NCI-H446 treated with DMSO at 0.1 percent for 48 hours (cell line): ENCODE measurements at regions not wholly inside any gene's neighbourhood (a gene's known extent, or its start where the extent isn't known, plus 50 kb on each side); places are given as distances from the start of the nearest gene placed in this dataset.

Source experiments
- DNase-seq: peaks from one replicate; lab custom pipeline; 2025; lab: John Stamatoyannopoulos, UW

DNA sequence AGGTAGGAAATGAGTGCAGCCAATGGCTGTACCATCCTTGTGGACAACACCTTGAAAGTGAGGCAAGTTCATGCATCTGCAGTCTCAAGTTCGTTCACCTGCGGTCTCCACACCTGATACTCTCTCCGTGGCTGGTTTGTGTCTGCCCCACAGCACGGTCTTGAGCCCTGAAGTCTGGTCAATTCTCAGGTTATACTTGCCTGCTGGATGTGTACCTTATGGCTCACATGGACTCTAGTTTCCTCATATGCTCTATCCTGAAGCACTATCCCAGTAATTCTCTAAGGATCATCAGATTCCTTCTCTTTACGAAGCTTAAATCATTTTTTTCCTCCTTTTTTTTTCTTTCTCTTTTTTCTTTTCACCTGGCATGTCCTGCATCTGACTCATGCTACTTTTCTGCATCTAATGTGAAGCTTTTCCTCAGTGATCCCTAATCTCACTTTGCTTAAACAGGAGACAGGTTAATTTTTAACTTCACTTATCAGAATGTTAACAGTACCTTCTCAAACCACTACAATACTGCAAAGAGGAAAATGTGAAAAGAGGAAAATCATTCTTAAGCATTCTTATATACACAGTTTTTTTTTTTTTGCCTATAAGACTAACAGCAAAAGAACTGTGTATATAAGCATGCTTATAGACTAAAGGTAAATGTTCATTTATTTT, 511.2 kb downstream of the SOX11 start:
- no peak for DNase-seq

- no peak for DNase-seq
Observed at GRCh38 chr2:6206882-6207281, 514.7 kb downstream of the SOX11 start.

GRCh38 chr2:6211236-6211635, 519.1 kb downstream of the SOX11 start:
- DNase-seq: no peak

GRCh38 chr2:6212491-6212890, 520.3 kb downstream of the SOX11 start:
- peak; percentile 5 for DNase-seq

DNA sequence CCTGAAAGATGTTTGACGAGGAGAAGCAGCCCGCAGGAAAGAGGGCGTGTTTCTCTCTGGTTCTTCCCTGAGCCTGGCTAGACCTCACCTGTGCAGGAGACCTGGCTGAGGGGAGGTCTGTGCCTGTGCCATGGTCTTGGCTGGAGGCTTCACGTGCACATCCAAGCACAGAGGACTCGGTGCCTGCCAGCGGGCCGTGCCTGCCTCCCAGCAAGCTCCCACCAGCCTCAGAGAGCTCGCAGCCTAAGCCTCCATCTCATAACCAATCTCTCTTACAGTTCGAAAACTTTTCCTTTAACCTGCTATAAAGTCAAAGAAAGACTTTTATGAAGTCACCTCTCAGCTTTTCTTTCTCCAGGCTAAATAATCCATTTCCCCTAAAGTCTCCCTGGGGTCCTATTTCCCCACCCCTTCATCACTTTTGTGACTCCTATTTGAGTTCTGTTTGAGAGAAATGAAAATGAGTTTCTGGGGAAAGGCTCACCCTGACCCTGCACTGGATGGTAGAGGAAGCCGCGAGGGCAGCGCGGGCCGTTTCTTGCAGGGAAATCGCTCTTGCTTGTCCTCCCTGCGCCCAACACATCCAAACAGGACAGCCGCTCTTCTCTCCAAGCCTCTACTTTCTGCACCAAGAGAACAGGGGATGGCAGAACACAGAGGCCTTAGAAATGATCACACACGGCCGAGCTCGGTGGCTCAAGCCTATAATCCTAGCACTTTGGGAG, 521.0 kb downstream of the SOX11 start:
- no peak for DNase-seq

DNA sequence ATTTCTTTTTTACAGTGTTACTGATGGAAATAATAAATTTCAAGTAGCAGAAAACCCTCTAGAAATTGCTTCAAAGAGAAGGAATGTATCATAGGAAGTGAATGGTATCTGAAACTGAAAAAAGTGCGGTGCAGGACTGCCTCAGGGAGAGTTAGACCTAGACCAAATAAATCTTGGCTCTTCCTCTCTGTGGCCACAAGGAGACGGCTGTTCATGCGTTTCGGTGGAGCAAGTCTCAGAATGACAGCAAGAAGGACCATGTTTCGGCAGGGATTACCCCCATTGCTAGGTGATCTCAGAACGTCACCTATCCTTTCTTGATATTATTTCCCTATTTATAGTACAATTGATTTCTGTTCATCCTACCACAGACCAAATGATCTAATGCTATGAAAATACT, 522.3 kb downstream of the SOX11 start:
- no peak for DNase-seq

GRCh38 chr2:6215053-6215452, 522.9 kb downstream of the SOX11 start:
- DNase-seq: no peak

- no peak for DNase-seq
Observed at GRCh38 chr2:6216234-6216633, 524.0 kb downstream of the SOX11 start.

DNA sequence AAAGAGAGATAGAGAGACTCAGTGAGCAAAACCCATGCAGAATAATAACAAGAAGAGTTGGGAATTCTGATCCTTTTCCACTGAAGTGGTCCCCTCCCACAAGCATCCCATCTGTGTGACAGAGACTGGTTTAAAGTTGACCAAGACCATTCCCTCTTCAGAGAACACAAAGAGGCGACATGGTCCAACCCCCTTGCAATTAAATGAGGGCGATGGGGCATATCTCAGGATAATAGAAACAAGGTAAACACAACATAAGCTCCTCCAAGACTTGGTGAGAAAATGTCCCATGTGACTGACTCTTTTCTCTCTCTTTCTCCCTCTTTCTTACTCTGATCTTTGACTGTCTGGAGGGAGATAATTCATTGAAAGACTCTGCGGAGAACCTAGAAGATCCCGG, 526.7 kb downstream of the SOX11 start:
- no peak for DNase-seq

DNA sequence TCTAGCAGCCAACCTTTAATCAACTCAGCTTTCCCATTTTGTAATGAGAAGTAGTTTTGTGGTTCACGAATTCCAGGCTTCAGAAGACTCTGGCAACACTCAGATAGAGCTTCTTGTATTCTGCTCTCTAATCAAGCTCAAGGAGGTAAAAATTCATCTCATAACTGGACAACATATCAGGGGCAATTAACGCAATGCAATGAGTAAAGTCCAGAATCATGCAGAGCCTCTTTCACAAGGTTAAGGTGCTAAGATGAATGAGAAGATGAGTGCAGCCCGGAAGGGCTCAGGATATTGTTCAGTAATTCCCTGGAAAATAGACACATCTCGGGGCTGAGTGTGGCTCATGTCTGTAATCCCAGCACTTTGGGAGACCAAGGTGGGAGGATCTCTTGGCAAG, 527.7 kb downstream of the SOX11 start:
- no peak for DNase-seq

DNA sequence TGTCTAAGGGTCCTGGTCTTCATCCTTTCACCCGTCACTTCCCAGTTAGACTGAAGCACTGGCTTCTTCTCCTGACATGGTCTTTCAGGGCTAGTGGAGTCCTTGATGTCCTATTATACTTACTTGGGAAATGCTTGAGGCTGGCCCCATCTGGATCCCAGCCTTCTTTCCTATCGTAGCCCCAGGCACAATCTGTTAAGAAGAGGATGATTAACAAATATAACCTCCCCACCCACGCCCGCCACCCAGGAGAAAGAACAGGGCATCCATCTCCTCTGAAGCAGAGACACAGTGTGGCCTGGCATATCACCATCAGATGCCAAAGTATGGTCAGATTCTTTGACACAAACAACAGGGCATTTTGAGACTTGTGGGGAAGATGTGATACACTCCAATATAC, 530.1 kb downstream of the SOX11 start:
- no peak for DNase-seq

DNA sequence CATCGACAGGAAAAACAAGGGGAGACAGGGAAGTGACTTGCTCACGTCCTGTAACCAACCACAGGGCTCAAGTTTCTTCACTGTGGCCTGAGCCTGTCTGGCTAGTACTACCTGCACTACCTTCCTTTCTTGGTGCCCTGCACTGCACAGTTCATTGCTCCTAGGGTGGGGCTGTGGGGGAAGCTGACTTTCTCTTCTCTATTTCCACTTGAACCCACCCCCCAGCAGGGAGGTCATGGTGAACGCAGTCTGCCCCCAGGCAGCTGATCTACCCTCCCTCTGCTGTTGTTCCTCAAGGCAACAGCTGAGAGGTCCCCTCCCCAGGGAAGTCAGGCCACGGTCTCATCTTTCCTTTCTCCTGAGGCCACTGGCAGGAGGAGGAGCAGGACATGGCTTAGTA, 532.1 kb downstream of the SOX11 start:
- no peak for DNase-seq

DNA sequence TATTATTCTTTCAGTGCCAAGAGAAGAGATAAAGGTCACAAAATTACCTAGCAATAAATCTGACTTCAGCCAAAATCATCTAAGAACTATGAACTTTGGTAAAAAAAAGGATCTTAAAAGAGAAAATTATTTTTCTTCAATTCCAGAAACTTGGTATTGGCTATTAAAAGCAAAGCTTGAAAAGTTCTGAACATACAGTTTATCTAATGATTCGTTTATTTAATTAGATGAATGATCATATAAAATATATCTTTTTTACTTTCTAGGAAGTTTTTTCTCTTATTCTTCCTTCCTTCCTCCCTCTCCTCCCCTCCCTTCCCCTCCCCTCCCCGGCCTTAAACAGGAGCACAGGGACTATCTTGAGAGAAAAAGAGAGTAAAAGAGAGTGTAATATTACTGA, 536.1 kb downstream of the SOX11 start:
- DNase-seq: no peak

DNA sequence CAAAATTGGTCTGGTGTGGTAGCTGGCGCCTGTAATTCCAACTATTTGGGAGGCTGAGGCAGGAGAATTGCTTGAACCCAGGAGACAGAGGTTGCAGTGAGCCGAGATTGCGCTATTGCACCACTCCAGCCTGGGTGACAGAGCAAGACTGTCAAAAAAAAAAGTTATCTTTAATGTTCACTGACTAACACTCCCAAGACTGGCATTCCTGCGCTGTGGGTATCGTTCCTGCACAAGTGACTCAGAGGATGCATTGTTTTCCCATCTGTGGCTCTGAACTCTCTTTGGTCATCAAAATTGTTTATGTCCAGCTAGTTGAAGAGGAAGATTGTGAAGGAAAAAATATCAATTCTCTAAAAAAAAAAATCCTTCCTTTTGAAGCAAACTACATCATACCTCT, 539.0 kb downstream of the SOX11 start:
- DNase-seq: no peak

DNA sequence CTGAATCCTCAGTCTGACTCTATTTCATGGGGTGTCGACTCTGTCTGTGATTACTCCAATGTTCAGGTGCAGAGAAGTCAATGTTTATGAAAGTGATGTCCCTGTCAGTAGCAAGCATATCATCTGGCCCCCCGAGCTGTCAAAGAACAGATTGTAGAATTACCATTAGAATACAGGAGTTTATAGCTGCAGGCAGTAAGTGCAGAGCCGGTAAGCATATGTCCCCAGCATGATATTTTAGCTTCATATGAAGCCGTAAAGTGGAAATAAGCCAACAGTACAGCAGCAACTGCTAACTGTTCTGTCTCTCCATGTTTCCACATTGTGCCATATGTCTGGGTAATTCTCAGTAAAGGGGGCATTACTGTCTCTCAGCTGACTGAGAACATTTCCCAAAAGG, 541.8 kb downstream of the SOX11 start:
- DNase-seq: peak; percentile 84

- DNase-seq: no peak
Observed at GRCh38 chr2:6234702-6235101, 542.5 kb downstream of the SOX11 start.

- no peak for DNase-seq
Observed at GRCh38 chr2:6236317-6236716, 544.1 kb downstream of the SOX11 start.

DNA sequence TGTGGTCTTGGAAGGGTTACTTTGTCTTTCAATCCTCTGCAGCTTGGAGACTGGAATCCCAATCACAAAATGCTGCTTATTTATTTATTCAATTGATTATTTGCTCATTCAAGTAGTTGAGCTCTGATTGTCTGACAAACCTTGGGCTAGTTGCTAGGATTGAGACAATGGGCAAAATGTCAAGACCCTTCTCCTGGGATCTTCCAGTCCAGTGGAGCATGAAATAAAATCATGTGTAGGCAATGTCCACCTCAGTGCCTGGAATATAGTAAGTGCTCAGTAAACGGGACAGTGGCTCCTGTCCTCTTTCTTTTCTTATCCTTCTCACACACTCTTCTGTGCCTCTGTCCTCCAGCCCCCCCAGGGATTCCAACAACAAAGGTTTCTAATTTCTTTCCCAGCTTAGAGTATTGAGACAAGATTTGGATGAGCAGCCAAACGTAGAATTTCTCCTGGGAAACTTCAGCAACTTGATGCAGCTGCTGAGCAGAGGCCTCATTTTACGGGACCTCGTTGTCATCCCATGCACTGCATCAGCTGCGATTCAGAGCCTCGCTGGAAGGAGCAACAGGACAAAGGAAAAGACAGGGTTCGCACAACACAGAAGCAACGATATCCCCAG, 545.0 kb downstream of the SOX11 start:
- DNase-seq: no peak

DNA sequence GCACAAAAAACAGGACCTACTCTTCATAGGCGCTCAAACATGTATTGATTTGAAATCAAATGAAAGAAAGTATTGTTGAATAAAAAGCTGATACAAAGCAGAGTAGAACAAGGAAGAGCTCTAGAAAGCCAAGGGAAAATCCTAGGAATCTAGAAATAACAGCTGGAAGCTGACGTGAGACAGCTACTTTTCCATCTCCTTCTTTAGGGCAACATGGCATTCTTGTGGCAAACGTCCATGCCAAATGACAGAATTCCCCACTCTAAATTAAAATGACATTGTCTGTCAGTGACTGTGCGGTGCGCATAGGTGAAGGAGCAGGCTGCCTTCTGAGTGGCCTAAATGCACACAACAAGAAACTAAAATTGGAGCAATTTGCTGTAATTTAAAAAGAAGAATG, 557.4 kb downstream of the SOX11 start:
- DNase-seq: no peak

- no peak for DNase-seq
Observed at GRCh38 chr2:6254441-6254840, 562.3 kb downstream of the SOX11 start.

DNA sequence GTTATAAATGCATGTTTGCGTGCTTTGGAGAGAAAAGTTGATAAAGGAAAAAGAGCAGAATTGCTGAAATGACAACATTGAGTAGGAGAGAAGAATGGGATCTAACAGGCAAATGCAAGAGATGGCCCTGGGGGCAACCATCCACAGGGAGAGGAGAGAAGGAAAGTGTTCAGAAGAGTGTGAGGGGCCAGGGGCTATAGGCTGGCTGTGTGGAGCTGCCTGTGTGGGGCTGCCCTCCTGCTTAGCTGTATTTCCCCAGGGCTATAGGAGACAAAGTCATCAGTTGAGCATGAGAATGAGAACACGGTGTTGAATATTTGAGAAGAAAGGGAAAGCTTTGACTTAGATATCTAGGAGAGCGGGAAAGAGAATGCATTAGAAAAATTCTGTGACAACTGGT, 572.0 kb downstream of the SOX11 start:
- DNase-seq: no peak

DNA sequence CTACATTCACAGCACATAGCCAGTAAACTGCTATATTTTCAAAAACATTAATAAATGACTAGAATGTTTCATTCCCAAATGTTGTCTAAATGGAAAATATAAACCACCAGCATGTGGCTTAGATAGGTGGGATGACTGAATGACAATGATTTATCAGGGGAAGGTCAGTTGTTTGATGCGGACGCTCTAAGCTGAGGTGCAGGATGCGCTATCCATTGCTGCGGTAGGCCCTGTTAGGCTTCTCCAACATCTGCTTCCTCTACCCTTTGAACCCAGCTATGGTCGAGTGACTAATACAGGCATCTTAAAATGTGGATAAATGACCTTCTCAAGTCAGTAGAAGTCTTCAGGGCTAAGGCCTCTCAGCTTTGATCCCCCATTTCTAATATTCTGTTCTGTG, 584.2 kb downstream of the CMPK2 start:
- DNase-seq: no peak

GRCh38 chr2:6283259-6283658, 582.4 kb downstream of the CMPK2 start:
- DNase-seq: no peak

DNA sequence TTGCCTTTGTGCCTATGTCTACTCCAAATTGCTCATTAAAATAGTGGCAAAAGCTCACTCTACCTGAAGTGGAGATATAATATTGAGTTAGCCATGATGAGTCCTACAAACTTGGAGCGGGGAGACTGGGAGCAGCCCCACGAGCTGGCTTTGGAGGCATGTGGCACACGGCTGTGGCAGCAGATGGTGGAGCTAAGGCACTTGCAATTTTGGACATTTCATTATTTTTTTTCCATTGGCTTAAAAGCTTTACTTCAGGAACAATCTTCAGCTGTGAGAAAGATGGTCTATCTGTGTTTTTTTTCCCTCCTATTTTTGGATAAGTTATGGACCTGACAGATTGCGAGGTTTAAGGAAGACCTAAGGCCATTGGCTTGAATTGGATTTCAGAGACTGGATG, 578.3 kb downstream of the CMPK2 start:
- DNase-seq: no peak
